ENCODE measurements at regions not wholly inside any gene's neighbourhood (a gene's known extent, or its start where the extent isn't known, plus 50 kb on each side); places are given as distances from the start of the nearest gene placed in this dataset.

DNA sequence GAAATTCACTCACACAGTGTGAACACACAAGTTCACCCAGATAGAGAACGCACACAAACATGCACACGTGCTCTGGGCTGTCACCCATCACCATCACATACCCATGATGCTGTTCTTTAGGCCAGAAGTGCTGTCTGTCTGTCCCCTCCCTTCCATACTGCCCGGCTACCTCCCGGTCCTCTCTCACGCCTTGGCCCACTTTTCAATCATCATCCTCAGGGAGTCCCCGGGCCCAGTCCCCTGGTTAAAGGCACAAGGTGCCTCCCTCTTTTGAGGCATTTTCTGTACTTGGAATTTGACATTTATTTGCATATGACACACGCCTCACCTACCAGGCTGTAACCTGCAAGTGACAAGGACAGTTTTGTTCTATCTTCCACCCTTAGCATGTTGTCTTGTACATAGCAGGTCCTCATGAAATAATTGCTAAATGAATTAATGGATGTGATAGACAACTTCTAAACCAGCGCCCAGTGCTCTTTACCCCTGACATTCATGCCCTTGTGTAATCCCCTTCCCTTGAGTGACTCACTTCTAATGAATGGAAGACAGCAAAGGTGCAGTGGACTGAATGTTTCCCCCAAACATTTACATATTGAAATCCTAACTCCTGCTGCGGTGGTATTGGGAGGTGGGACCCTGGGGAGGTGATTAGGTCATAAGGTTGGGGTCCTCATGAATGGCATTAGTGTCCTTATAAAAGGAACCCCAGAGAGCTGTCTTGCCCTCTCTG lies 73.9 kb upstream of the ADPGK start:
- TF ChIP-seq, protein P1, sequence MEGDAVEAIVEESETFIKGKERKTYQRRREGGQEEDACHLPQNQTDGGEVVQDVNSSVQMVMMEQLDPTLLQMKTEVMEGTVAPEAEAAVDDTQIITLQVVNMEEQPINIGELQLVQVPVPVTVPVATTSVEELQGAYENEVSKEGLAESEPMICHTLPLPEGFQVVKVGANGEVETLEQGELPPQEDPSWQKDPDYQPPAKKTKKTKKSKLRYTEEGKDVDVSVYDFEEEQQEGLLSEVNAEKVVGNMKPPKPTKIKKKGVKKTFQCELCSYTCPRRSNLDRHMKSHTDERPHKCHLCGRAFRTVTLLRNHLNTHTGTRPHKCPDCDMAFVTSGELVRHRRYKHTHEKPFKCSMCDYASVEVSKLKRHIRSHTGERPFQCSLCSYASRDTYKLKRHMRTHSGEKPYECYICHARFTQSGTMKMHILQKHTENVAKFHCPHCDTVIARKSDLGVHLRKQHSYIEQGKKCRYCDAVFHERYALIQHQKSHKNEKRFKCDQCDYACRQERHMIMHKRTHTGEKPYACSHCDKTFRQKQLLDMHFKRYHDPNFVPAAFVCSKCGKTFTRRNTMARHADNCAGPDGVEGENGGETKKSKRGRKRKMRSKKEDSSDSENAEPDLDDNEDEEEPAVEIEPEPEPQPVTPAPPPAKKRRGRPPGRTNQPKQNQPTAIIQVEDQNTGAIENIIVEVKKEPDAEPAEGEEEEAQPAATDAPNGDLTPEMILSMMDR (conservative IDR thresholded peaks at IDR 0.05; ENCODE audit: low read length), result no peak
- TF ChIP-seq EZH2phosphoT487 (IDR thresholded peaks at IDR 0.05; ENCODE audit: borderline replicate concordance), result no peak

All from Loucy (cell line).